ENCODE measurements at regions not wholly inside any gene's neighbourhood (a gene's known extent, or its start where the extent isn't known, plus 50 kb on each side); places are given as distances from the start of the nearest gene placed in this dataset.

DNA sequence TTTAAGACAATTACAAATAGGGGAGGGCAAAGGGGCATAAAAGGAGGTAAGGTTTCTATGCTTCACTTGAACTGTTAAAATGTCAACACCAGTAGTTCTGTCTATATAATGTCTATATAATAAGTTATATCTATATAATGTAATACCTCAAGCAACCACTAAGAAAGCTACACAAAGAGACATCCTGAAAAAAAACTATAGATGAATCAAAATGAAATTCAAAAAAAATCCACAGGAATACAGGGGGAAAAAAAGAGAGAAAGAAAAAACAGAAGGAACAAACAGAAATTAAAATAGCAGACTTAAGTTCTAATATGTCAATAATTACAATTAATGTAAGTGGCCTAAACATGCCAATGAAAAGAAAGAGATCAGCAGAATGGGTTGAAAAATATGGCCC is 186.0 kb downstream of the KCTD15 start:
- TF ChIP-seq, protein P1, sequence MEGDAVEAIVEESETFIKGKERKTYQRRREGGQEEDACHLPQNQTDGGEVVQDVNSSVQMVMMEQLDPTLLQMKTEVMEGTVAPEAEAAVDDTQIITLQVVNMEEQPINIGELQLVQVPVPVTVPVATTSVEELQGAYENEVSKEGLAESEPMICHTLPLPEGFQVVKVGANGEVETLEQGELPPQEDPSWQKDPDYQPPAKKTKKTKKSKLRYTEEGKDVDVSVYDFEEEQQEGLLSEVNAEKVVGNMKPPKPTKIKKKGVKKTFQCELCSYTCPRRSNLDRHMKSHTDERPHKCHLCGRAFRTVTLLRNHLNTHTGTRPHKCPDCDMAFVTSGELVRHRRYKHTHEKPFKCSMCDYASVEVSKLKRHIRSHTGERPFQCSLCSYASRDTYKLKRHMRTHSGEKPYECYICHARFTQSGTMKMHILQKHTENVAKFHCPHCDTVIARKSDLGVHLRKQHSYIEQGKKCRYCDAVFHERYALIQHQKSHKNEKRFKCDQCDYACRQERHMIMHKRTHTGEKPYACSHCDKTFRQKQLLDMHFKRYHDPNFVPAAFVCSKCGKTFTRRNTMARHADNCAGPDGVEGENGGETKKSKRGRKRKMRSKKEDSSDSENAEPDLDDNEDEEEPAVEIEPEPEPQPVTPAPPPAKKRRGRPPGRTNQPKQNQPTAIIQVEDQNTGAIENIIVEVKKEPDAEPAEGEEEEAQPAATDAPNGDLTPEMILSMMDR (IDR thresholded peaks at IDR 0.05 in 4 of 5, conservative IDR thresholded peaks at IDR 0.05 in 1 of 5), result no peak
- TF ChIP-seq POLR2A (IDR thresholded peaks at IDR 0.05), result no peak
